ENCODE measurements at regions not wholly inside any gene's neighbourhood (a gene's known extent, or its start where the extent isn't known, plus 50 kb on each side); places are given as distances from the start of the nearest gene placed in this dataset.
"Not testable (repeated sequence)": the region's sequence is repeated elsewhere in the genome, so short reads cannot be mapped to it uniquely, and the experiment has no call there.

- H3K27ac ChIP-seq (replicated peaks in 1 of 4); DNase-seq (ENCODE audit: extremely low spot score); intact Hi-C loops (cut with DNase I); H3K9me3 ChIP-seq; H3K36me3 ChIP-seq; H3K4me1 ChIP-seq; H3K4me3 ChIP-seq; H3K27me3 ChIP-seq: not testable (repeated sequence)
- 53% methylated on average over 24 of the region's 39 CpGs for WGBS
Observed at GRCh38 chr7:56787474-56787873, 344.8 kb downstream of the ZNF479 start.

Measured in esophagus muscularis mucosa (tissue), 4 donors.